Heart left ventricle (tissue), 16 donors: ENCODE measurements at regions not wholly inside any gene's neighbourhood (a gene's known extent, or its start where the extent isn't known, plus 50 kb on each side); places are given as distances from the start of the nearest gene placed in this dataset.

ENCODE experiments used
- ATAC-seq, 4 donors: fragments of 200-7000 bp; cut with Tn5 transposase; one replicate each; pipeline ENCODE4 v1.9.1; 2020 to 2022; ENCODE audit warnings: moderate library complexity in 4 of 4, mild to moderate bottlenecking in 3 of 4, moderate number of reproducible peaks in 1 of 4
- DNase-seq, 5 donors: peaks; one replicate each; pipeline ENCODE4 v3.0.0-alpha.2; 2020
- H3K27ac ChIP-seq, 12 donors: fragments of 200-600 bp; sonication (generic) in 4 of 12; one replicate each; pipeline versions ENCODE4 v1.5.0 to v1.8.0; 2016 to 2022; ENCODE audit warnings: mild to moderate bottlenecking in 2 of 12
- H3K27me3 ChIP-seq, 9 donors: fragments of 200-600 bp; sonication (generic) in 2 of 9; one replicate each; pipeline versions ENCODE4 v1.5.1 to v1.8.0; 2016 to 2022; ENCODE audit warnings: mild to moderate bottlenecking in 3 of 9
- H3K36me3 ChIP-seq, 9 donors: fragments of 200-600 bp; sonication (generic) in 2 of 9; one replicate each; pipeline versions ENCODE4 v1.5.0 to v1.8.0; 2018 to 2022; ENCODE audit warnings: mild to moderate bottlenecking in 2 of 9
- H3K4me1 ChIP-seq, 12 donors: fragments of 200-600 bp; sonication (generic) in 4 of 12; one replicate each; pipeline versions ENCODE4 v1.5.0 to v1.8.0; 2016 to 2022; ENCODE audit warnings: mild to moderate bottlenecking in 3 of 12
- H3K4me3 ChIP-seq, 12 donors: fragments of 200-600 bp; sonication (generic) in 4 of 12; one replicate each; pipeline versions ENCODE4 v1.5.0 to v1.8.0; 2017 to 2022; ENCODE audit warnings: mild to moderate bottlenecking in 9 of 12, moderate library complexity in 4 of 12
- H3K9me3 ChIP-seq, 12 donors: fragments of 200-600 bp; sonication (generic) in 4 of 12; one replicate each; pipeline versions ENCODE4 v1.5.0 to v1.8.0; 2016 to 2022; ENCODE audit warnings: mild to moderate bottlenecking in 1 of 12
- CTCF ChIP-seq, 12 donors: fragments of 200-600 bp; sonication (generic) in 4 of 12; IDR thresholded peaks; one replicate each; pipeline versions ENCODE4 v1.5.0 to v1.8.0; 2018 to 2022; ENCODE audit warnings: antibody characterized with exemption in 12 of 12, mild to moderate bottlenecking in 5 of 12
- POLR2A ChIP-seq, 2 donors: fragments of 450-650 bp; IDR thresholded peaks; one replicate each; pipeline ENCODE4 v1.6.1; 2017; ENCODE audit warnings: antibody characterized with exemption in 2 of 2, mild to moderate bottlenecking in 2 of 2, moderate library complexity in 2 of 2
- WGBS, 4 donors: extraction: QIAGEN DNeasy Blood & Tissue Kit in 2 of 4; methylation state at CpG; one replicate each; pipeline versions ENCODE4 v1.1.5 to v1.1.7; 2013 to 2018; 5-methylcytosine and 5-hydroxymethylcytosine counted together
- intact Hi-C, 10 donors: fragments of 100-400 bp; cut with DNase I; formaldehyde crosslinking; loops; one replicate each; pipeline versions ENCODE4 v1.11.1 to v1.14.2; 2022
- donor health status: ischemic (EF 13 %, LVEDD 7.1; RV severe dilation, severe dysfunction).
- donor health status: healthy with polysubstance abuse.
- donor health status: DM: no; HTN: yes; CAD: no.
- donor health status: DM: no; HTN: no; CAD: no.
- donor health status: ischemic (EF 25% LVEDD 6.9; RV normal size, moderate dysfunction).
- donor health status: ischemic (EF 25% LVEDD 5.7; RV mildly dilated, moderate dysfunction).
- donor health status: healthy.
- donor health status: DM: yes; HTN: yes; CAD: no.
- donor health status: ischemic (EF 35%, LVEDD 5.7; RV mildly dilated, moderate dysfunction).
- donor health status: nonischemic (EF 11% LVEDD 7.7; RV severe dilation, severe dysfunction).
- donor health status: DM: yes; HTN: yes; CAD: no.
- donor health status: PGD.
- donor health status: ischemic (EF 29% LVEDD 5.4; RV normal size, mild dysfunction).
- donor health status: nonischemic (EF 23%, LVEDD 6.1; RV moderate dilation, normal function).

- TF ChIP-seq CTCF (IDR thresholded peaks at IDR 0.05): no peak
- no peak for TF ChIP-seq POLR2A (IDR thresholded peaks at IDR 0.05)
- Histone ChIP-seq H3K36me3 (no peaks in the 10 kb centered on the region), H3K4me3 (no peak overlapping the region), H3K9me3 (no peaks in the 10 kb centered on the region), H3K4me1 (peaks cover 0 to 43% (median 11%) of the 10 kb centered on the region in 12 donors), H3K27ac (peak overlapping the region in 2 of 12 donors; percentile 24 to 70), H3K27me3 (no peaks in the 10 kb centered on the region)
- no peak for ATAC-seq
- no peak for DNase-seq
- intact Hi-C loops: loop anchor here in 3 of 10 donors (10.0 kb wide), 4 partner anchors 217 to 573 kb away; partner anchors contain the start of gene KLF4 (in 1 of the 3)
- 82 to 87% (median 85%) methylated on average over 6 of the region's 6 CpGs for WGBS, 4 donors
These were observed 568.7 kb upstream of the KLF4 start for GRCh38 chr9:108058135-108058814.

GRCh38 chr9:108057421-108058134 is 568.0 kb upstream of the KLF4 start:
- H3K4me3 ChIP-seq: no peak overlapping the region
- peak in 3 of 4 donors; percentile 32 to 85 (median 80) for ATAC-seq
- no peak for TF ChIP-seq CTCF (IDR thresholded peaks at IDR 0.05)
- TF ChIP-seq POLR2A (IDR thresholded peaks at IDR 0.05): no peak
- H3K27me3 ChIP-seq: no peaks in the 10 kb centered on the region
- H3K9me3 ChIP-seq: no peaks in the 10 kb centered on the region
- H3K36me3 ChIP-seq: no peaks in the 10 kb centered on the region
- H3K27ac ChIP-seq: peak overlapping the region in 2 of 12 donors; percentile 24 to 70
- intact Hi-C loops: loop anchor here in 3 of 10 donors (10.0 kb wide), 4 partner anchors 217 to 573 kb away; partner anchors contain the start of gene KLF4 (in 1 of the 3)
- DNase-seq: no peak
- WGBS, 4 donors: 75 to 80% (median 76%) methylated on average over 7 of the region's 7 CpGs
- peaks cover 0 to 43% (median 14%) of the 10 kb centered on the region in 12 donors for H3K4me1 ChIP-seq

- H3K27ac ChIP-seq: peak overlapping the region in 3 of 12 donors; percentile 24 to 70 (median 34)
- H3K36me3 ChIP-seq: no peaks in the 10 kb centered on the region
- no peak for DNase-seq
- peak in 2 of 4 donors; percentile 55 to 62 for ATAC-seq
- WGBS, 4 donors: 61 to 80% (median 70%) methylated on average over 1 of the region's 1 CpG
- intact Hi-C loops: loop anchor here in 3 of 10 donors (10.0 kb wide), 4 partner anchors 218 to 572 kb away; partner anchors contain the start of gene KLF4 (in 1 of the 3)
- H3K27me3 ChIP-seq: no peaks in the 10 kb centered on the region
- no peak overlapping the region for H3K4me3 ChIP-seq
- peaks cover 0 to 43% (median 14%) of the 10 kb centered on the region in 12 donors for H3K4me1 ChIP-seq
- H3K9me3 ChIP-seq: no peaks in the 10 kb centered on the region
- no peak for TF ChIP-seq CTCF (IDR thresholded peaks at IDR 0.05)
- no peak for TF ChIP-seq POLR2A (IDR thresholded peaks at IDR 0.05)
These were observed 567.3 kb upstream of the KLF4 start for GRCh38 chr9:108056805-108057386.
